ENCODE measurements at regions not wholly inside any gene's neighbourhood (a gene's known extent, or its start where the extent isn't known, plus 50 kb on each side); places are given as distances from the start of the nearest gene placed in this dataset.

DNA sequence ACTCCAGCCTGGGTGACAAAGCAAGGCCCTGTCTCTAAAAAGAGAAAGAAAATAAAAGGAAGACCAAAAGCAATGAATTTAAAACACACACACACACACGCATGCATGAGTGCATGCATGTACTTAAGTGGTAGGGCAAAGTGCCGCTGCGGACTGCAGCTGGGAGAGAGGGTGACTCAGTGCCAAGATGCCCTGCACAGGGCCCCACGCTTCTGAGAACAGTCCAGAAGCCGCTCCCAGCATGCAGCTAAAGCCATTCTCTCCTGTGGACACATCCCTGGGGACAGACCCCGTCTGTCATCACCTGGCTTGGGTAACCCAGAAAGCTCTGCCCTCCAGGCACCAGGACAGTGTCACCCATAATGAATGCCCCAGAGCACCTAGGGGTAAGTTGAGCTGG, 61.0 kb upstream of the MYL10 start:
- no peak for TF ChIP-seq POLR2A (IDR thresholded peaks at IDR 0.05; ENCODE audit: low read length)
- TF ChIP-seq CTCF (IDR thresholded peaks at IDR 0.05), result no peak
- TF ChIP-seq JUN (IDR thresholded peaks at IDR 0.05), result no peak
- TF ChIP-seq ELK1 (IDR thresholded peaks at IDR 0.05; ENCODE audit: low read depth, low read length), result no peak
- no peak for TF ChIP-seq MAZ (IDR thresholded peaks at IDR 0.05; ENCODE audit: borderline replicate concordance, low read depth, low read length)
- no peak for TF ChIP-seq RCOR1 (IDR thresholded peaks at IDR 0.05; ENCODE audit: low read depth, low read length)
